GM12878 (cell line): ENCODE measurements at regions not wholly inside any gene's neighbourhood (a gene's known extent, or its start where the extent isn't known, plus 50 kb on each side); places are given as distances from the start of the nearest gene placed in this dataset.

ENCODE experiments used
- ATAC-seq: fragments of 200-7000 bp; cut with Tn5 transposase; 3 replicates; pipeline ENCODE4 v1.9.1; 2020; ENCODE audit warnings: mild to moderate bottlenecking, moderate library complexity
- BruUV-seq: library from RNA; stranded (reverse); fragments of 400-500 nt; replicated peaks from 2 replicates; lab custom pipeline; 2021; lab: Mats Ljungman, UMichigan
- CTCF ChIA-PET: fragments of 300-600 bp; sonication (Branson Sonifier 250); formaldehyde crosslinking; extraction: SDS; loops from one replicate; lab custom pipeline; 2021; ENCODE audit warnings: inconsistent platforms; lab: Yijun Ruan, JAX
- POLR2A ChIA-PET: fragments of 350-600 bp; formaldehyde crosslinking; extraction: SDS; loops from one replicate; lab custom pipeline; 2021; ENCODE audit warnings: inconsistent platforms; lab: Charles Lee
- RAD21 ChIA-PET: fragments of 300-600 bp; sonication (Branson Sonifier 250); formaldehyde crosslinking; loops from one replicate; lab custom pipeline; 2023; ENCODE audit warnings: antibody characterized with exemption; ENCODE audit not compliant: unreplicated experiment; lab: Charles Lee
- SMC1A ChIA-PET: fragments of 300-600 bp; sonication (Branson Sonifier 250); formaldehyde crosslinking; loops from one replicate; lab custom pipeline; 2023; ENCODE audit not compliant: unreplicated experiment, uncharacterized antibody; lab: Charles Lee
- DNase-seq: peaks from one replicate; pipeline ENCODE4 v3.0.0-alpha.2; 2011; ENCODE audit warnings: low read depth, low spot score
- FAIRE-seq: peaks from 3 replicates; lab custom pipeline; 2011; peaks lifted over from hg19 to GRCh38; lab: Jason Lieb, UNC
- H2AFZ ChIP-seq: 2 replicates; pipeline ENCODE4 v1.6.0; 2011; ENCODE audit warnings: low read depth, low read length, control low read depth; ENCODE audit not compliant: control insufficient read depth
- H3K27ac ChIP-seq: 2 replicates; pipeline ENCODE4 v1.5.1; 2011; ENCODE audit warnings: control low read depth; ENCODE audit not compliant: control insufficient read depth, insufficient read depth
- H3K27me3 ChIP-seq, 2 experiments: replicated peaks in 1 of 2; 2 replicates each; pipeline versions ENCODE4 v1.6.0 to v1.6.1; 2011; ENCODE audit warnings: low read length in 1 of 2; ENCODE audit not compliant: control insufficient read depth in 2 of 2, insufficient read depth in 2 of 2
- H3K36me3 ChIP-seq, 2 experiments: 2 replicates each; pipeline ENCODE4 v1.5.1; 2011; ENCODE audit warnings: low read length in 1 of 2; ENCODE audit not compliant: control insufficient read depth in 2 of 2, insufficient read depth in 2 of 2
- H3K4me1 ChIP-seq: 2 replicates; pipeline ENCODE4 v1.6.1; 2011; ENCODE audit warnings: mild to moderate bottlenecking, low read length, moderate library complexity, mixed read lengths; ENCODE audit not compliant: control insufficient read depth, insufficient read depth
- H3K4me2 ChIP-seq: 2 replicates; pipeline ENCODE4 v1.6.0; 2011; ENCODE audit warnings: control low read depth; ENCODE audit not compliant: control insufficient read depth, insufficient read depth
- H3K4me3 ChIP-seq: fragments of 200-600 bp; sonication (generic); 2 replicates; pipeline ENCODE4 v1.5.1; 2016
- H3K79me2 ChIP-seq: 2 replicates; pipeline ENCODE4 v1.6.0; 2011; ENCODE audit warnings: low read length; ENCODE audit not compliant: control insufficient read depth, insufficient read depth
- H3K9ac ChIP-seq: 2 replicates; pipeline ENCODE4 v1.8.0; 2011; ENCODE audit warnings: low read length, control low read depth, mixed read lengths; ENCODE audit not compliant: control insufficient read depth, insufficient read depth
- H3K9me3 ChIP-seq: replicated peaks from 3 replicates; pipeline ENCODE4 v1.5.1; 2011; ENCODE audit warnings: mild to moderate bottlenecking, low read length; ENCODE audit not compliant: control insufficient read depth, insufficient read depth
- H4K20me1 ChIP-seq: 2 replicates; pipeline ENCODE4 v1.6.0; 2011; ENCODE audit not compliant: control insufficient read depth, insufficient read depth
- CBFB ChIP-seq: IDR thresholded peaks from 2 replicates; pipeline ENCODE4 v1.6.1; 2016; ENCODE audit warnings: antibody characterized with exemption, low read depth
- ESRRA ChIP-seq: IDR thresholded peaks from 2 replicates; pipeline ENCODE4 v1.6.1; 2012; ENCODE audit warnings: mild to moderate bottlenecking, low read length, improper control_type of control experiment
- ETV6 ChIP-seq, 2 experiments: fragments of 450-650 bp in 1 of 2; IDR thresholded peaks in 1 of 2; conservative IDR thresholded peaks in 1 of 2; 2 replicates each; pipeline ENCODE4 v1.6.1; 2014; ENCODE audit warnings: antibody characterized with exemption in 1 of 2, borderline replicate concordance in 1 of 2, low read depth in 1 of 2, mild to moderate bottlenecking in 1 of 2, moderate library complexity in 1 of 2
- HDAC6 ChIP-seq: fragments of 200-600 bp; sonication (generic); IDR thresholded peaks from one replicate; pipeline ENCODE4 v1.8.0; 2017; ENCODE audit warnings: antibody characterized with exemption; ENCODE audit not compliant: unreplicated experiment
- HSF1 ChIP-seq: fragments of 150-350 bp; IDR thresholded peaks from 2 replicates; pipeline ENCODE4 v1.6.1; 2014; ENCODE audit warnings: mild to moderate bottlenecking, low read depth, low read length
- JUNB ChIP-seq: IDR thresholded peaks from 2 replicates; pipeline ENCODE4 v1.6.1; 2016; ENCODE audit warnings: antibody characterized with exemption, mild to moderate bottlenecking
- MTA2 ChIP-seq: fragments of 450-650 bp; IDR thresholded peaks from 2 replicates; pipeline ENCODE4 v1.6.1; 2016; ENCODE audit warnings: low read depth, mild to moderate bottlenecking, moderate library complexity
- NR2C1 ChIP-seq: fragments of 450-650 bp; IDR thresholded peaks from 2 replicates; pipeline ENCODE4 v1.6.1; 2017; ENCODE audit warnings: antibody characterized with exemption, mild to moderate bottlenecking, moderate library complexity
- PAX5 ChIP-seq: IDR thresholded peaks from 2 replicates; pipeline ENCODE4 v1.6.1; 2011; ENCODE audit warnings: low read depth, low read length, borderline replicate concordance
- PAX8 ChIP-seq: fragments of 450-650 bp; IDR thresholded peaks from 2 replicates; pipeline ENCODE4 v1.6.1; 2017; ENCODE audit warnings: mild to moderate bottlenecking, moderate library complexity
- PKNOX1 ChIP-seq: fragments of 450-650 bp; IDR thresholded peaks from 2 replicates; pipeline ENCODE4 v1.6.1; 2016; ENCODE audit warnings: mild to moderate bottlenecking
- POU2F2 ChIP-seq: IDR thresholded peaks from 3 replicates; pipeline ENCODE4 v1.6.1; 2011; ENCODE audit warnings: low read depth, mild to moderate bottlenecking, low read length, borderline replicate concordance
- PRDM15 ChIP-seq: fragments of 450-650 bp; formaldehyde crosslinking; IDR thresholded peaks from 2 replicates; pipeline ENCODE4 v1.4.0; 2020; ENCODE audit warnings: mild to moderate bottlenecking, moderate library complexity
- TCF3 ChIP-seq: IDR thresholded peaks from 2 replicates; pipeline ENCODE4 v1.6.1; 2012; ENCODE audit warnings: low read depth, mild to moderate bottlenecking, low read length, borderline replicate concordance; ENCODE audit not compliant: insufficient read depth
- ZNF207 ChIP-seq: fragments of 450-650 bp; IDR thresholded peaks from 2 replicates; pipeline ENCODE4 v1.6.1; 2014; ENCODE audit warnings: antibody characterized with exemption, mild to moderate bottlenecking, borderline replicate concordance
- WGBS: methylation state at CpG from one replicate; pipeline ENCODE4 v1.1.6; 2016; ENCODE audit warnings: low lambda C conversion rate; ENCODE audit not compliant: insufficient replicate concordance, insufficient coverage; ENCODE audit errors: missing lambda C conversion rate; 5-methylcytosine and 5-hydroxymethylcytosine counted together
- in situ Hi-C: fragments of 300-500 bp; cut with MboI; formaldehyde crosslinking; loops from 9 replicates; pipeline ENCODE4 v1.14.3; 2018; ENCODE audit warnings: mixed read lengths
- intact Hi-C: fragments of 100-400 bp; cut with micrococcal nuclease; formaldehyde crosslinking; loops from one replicate; pipeline ENCODE4 v1.14.2; 2022; ENCODE audit not compliant: unreplicated experiment

- no peak for TF ChIP-seq HSF1
These were observed 212.6 kb downstream of the ACKR3 start (continued) for GRCh38 chr2:236781933-236782816.

GRCh38 chr2:236782938-236783337, 213.3 kb downstream of the ACKR3 start:
- FAIRE-seq = no peak
- Histone ChIP-seq H3K4me2 (no peak overlapping the region), H3K36me3 (no peaks in the 10 kb centered on the region; a peak in 1 of 4 replicates), H3K27me3 (no peaks in the 10 kb centered on the region; a peak in 2 of 4 replicates), H3K9ac (no peak overlapping the region), H4K20me1 (no peaks in the 10 kb centered on the region), H3K79me2 (no peaks in the 10 kb centered on the region), H3K4me1 (no peaks in the 10 kb centered on the region), H3K27ac (no peak overlapping the region), H3K4me3 (no peak overlapping the region), H2AFZ (no peak overlapping the region), H3K9me3 (no peaks in the 10 kb centered on the region)
- ChIA-PET SMC1A (interaction anchor here (1.1 kb wide), 1 partner anchor 270 kb away, joined by 3 read pairs; no protein-coding TSS in a partner anchor), POLR2A (interaction anchor here (0.6 kb wide), 1 partner anchor 26 kb away, joined by 3 read pairs; no protein-coding TSS in a partner anchor), RAD21 (no interaction called here), CTCF (no interaction called here)
- BruUV-seq = no TSS peak
- WGBS = 2% methylated on average over 5 of the region's 5 CpGs
- peak; percentile 34; the same call in 2 of the 3 replicates for ATAC-seq
- DNase-seq = no peak
- in situ Hi-C loops = no loop called here
- intact Hi-C loops = no loop called here
- TF ChIP-seq TCF3 (no peak), PAX5 (no peak), MTA2 (no peak), JUNB (peak; percentile 89), HDAC6 (no peak), PAX8 (no peak), NR2C1 (no peak), ETV6 (conservative IDR thresholded peaks at IDR 0.05 in 1 of 2, IDR thresholded peaks at IDR 0.05 in 1 of 2; ENCODE audit: borderline replicate concordance in 1 of 2, low read depth in 1 of 2) (peak in 1 of 2 experiments; percentile 17; a peak in 1 of 4 replicates), PRDM15 (no peak), POU2F2 (no peak), PKNOX1 (no peak), ZNF207 (no peak), CBFB (no peak), ESRRA (no peak)
